SK-N-SH (cell line): ENCODE measurements at regions not wholly inside any gene's neighbourhood (a gene's known extent, or its start where the extent isn't known, plus 50 kb on each side); places are given as distances from the start of the nearest gene placed in this dataset.

ENCODE experiments used
- CTCF ChIA-PET: fragments of 300-600, 350-600 bp; formaldehyde crosslinking; extraction: SDS; loops from one replicate; lab custom pipeline; 2021; lab: Yijun Ruan, JAX
- POLR2A ChIA-PET: fragments of 350-600 bp; sonication (Branson Sonifier 250); formaldehyde crosslinking; extraction: SDS; loops from one replicate; lab custom pipeline; 2020; ENCODE audit warnings: antibody characterized with exemption, inconsistent platforms; lab: Yijun Ruan, JAX
- DNase-seq: peaks from one replicate; pipeline ENCODE4 v3.0.0; 2012
- H2AFZ ChIP-seq: fragments of 200-600 bp; sonication (generic); 2 replicates; pipeline ENCODE4 v1.8.1; 2016; ENCODE audit warnings: antibody characterized with exemption, mild to moderate bottlenecking, low read depth
- H3F3A ChIP-seq: fragments of 200-600 bp; sonication (generic); replicated peaks from 2 replicates; pipeline ENCODE3; 2016; ENCODE audit warnings: antibody characterized with exemption, mild to moderate bottlenecking; ENCODE audit not compliant: insufficient read depth
- H3K27ac ChIP-seq, 2 experiments: fragments of 200-500 bp in 1 of 2; fragments of 200-600 bp in 1 of 2; sonication (Bioruptor generic) in 1 of 2; sonication (generic), shearing (Covaris generic) in 1 of 2; 2 replicates each; pipeline versions ENCODE4 v1.5.1 to v1.6.1; 2014 to 2016; ENCODE audit warnings: low read depth in 2 of 2, inconsistent platforms in 1 of 2, low read length in 1 of 2, mild to moderate bottlenecking in 1 of 2, mixed read lengths in 1 of 2
- H3K27me3 ChIP-seq: fragments of 200-600 bp; sonication (generic), shearing (Covaris generic); 2 replicates; pipeline ENCODE4 v1.6.1; 2016; ENCODE audit warnings: mixed run types; ENCODE audit not compliant: insufficient read depth
- H3K36me3 ChIP-seq, 2 experiments: fragments of 200-500 bp in 1 of 2; fragments of 200-600 bp in 1 of 2; sonication (Bioruptor generic) in 1 of 2; sonication (generic) in 1 of 2; replicated peaks in 1 of 2; 2 replicates each; pipeline versions ENCODE3 to v1.5.1; 2014 to 2016; ENCODE audit warnings: low read length in 1 of 2, mild to moderate bottlenecking in 1 of 2; ENCODE audit not compliant: insufficient read depth in 2 of 2, control insufficient read depth in 1 of 2
- H3K4me1 ChIP-seq, 2 experiments: fragments of 200-500 bp in 1 of 2; fragments of 200-600 bp in 1 of 2; sonication (Bioruptor generic) in 1 of 2; sonication (generic), shearing (Covaris generic) in 1 of 2; 2 replicates each; pipeline versions ENCODE4 v1.5.1 to v1.6.1; 2014 to 2016; ENCODE audit warnings: low read depth in 1 of 2, low read length in 1 of 2, mixed run types in 1 of 2; ENCODE audit not compliant: insufficient read depth in 2 of 2, control insufficient read depth in 1 of 2
- H3K4me2 ChIP-seq: fragments of 200-600 bp; sonication (generic), shearing (Covaris generic); 2 replicates; pipeline ENCODE4 v1.6.1; 2017; ENCODE audit warnings: mixed run types
- H3K4me3 ChIP-seq, 2 experiments: fragments of 200-500 bp in 1 of 2; fragments of 200-600 bp in 1 of 2; sonication (Bioruptor generic) in 1 of 2; sonication (generic), shearing (Covaris generic) in 1 of 2; 2 replicates each; pipeline versions ENCODE4 v1.5.1 to v1.8.1; 2014 to 2016; ENCODE audit warnings: low read depth in 2 of 2, inconsistent platforms in 1 of 2, low read length in 1 of 2, mild to moderate bottlenecking in 1 of 2, mixed read lengths in 1 of 2, moderate library complexity in 1 of 2
- H3K79me2 ChIP-seq: fragments of 200-600 bp; sonication (generic); 2 replicates; pipeline ENCODE4 v1.8.1; 2017; ENCODE audit warnings: mild to moderate bottlenecking; ENCODE audit not compliant: insufficient read depth
- H3K9ac ChIP-seq: fragments of 200-600 bp; sonication (generic); 2 replicates; pipeline ENCODE4 v1.6.1; 2017; ENCODE audit warnings: mixed run types
- H3K9me2 ChIP-seq: fragments of 200-600 bp; sonication (generic); 2 replicates; pipeline ENCODE4 v1.6.1; 2017; ENCODE audit warnings: mixed run types
- H3K9me3 ChIP-seq: fragments of 200-600 bp; sonication (generic); 2 replicates; pipeline ENCODE4 v1.6.1; 2017; ENCODE audit warnings: mixed run types, mild to moderate bottlenecking, moderate library complexity
- H4K20me1 ChIP-seq: fragments of 200-600 bp; sonication (generic); 2 replicates; pipeline ENCODE4 v1.6.1; 2017; ENCODE audit warnings: mild to moderate bottlenecking, mixed run types; ENCODE audit not compliant: insufficient read depth
- CHD2 ChIP-seq: fragments of 150-350 bp; IDR thresholded peaks from 2 replicates; pipeline ENCODE4 v1.6.1; 2018; ENCODE audit warnings: low read length; ENCODE audit not compliant: partially characterized antibody
- CTCF ChIP-seq: fragments of 200-600 bp; sonication (generic); IDR thresholded peaks from 2 replicates; pipeline ENCODE4 v1.6.1; 2017; ENCODE audit warnings: antibody characterized with exemption, mild to moderate bottlenecking, moderate library complexity
- ELF1 ChIP-seq: IDR thresholded peaks from 2 replicates; pipeline ENCODE4 v1.4.0; 2012
- FOSL2 ChIP-seq: IDR thresholded peaks from 2 replicates; pipeline ENCODE4 v1.4.0; 2012; ENCODE audit warnings: low read depth, mild to moderate bottlenecking, moderate library complexity, borderline replicate concordance
- FOXJ3 ChIP-seq: sonication (generic); formaldehyde crosslinking; IDR thresholded peaks from 2 replicates; pipeline ENCODE4 v1.5.1; 2020; ENCODE audit warnings: mild to moderate bottlenecking, missing genetic modification reagents
- GABPA ChIP-seq: IDR thresholded peaks from 2 replicates; pipeline ENCODE4 v1.4.0; 2012; ENCODE audit warnings: low read depth, mild to moderate bottlenecking
- IRF3 ChIP-seq: fragments of 150-350 bp; IDR thresholded peaks from 2 replicates; pipeline ENCODE4 v1.6.1; 2016; ENCODE audit warnings: mild to moderate bottlenecking, low read depth, low read length
- MEF2A ChIP-seq: IDR thresholded peaks from 2 replicates; pipeline ENCODE4 v1.4.0; 2012; ENCODE audit warnings: low read depth, borderline replicate concordance
- NRF1 ChIP-seq: IDR thresholded peaks from 2 replicates; pipeline ENCODE4 v1.6.1; 2012; ENCODE audit warnings: low read depth, mild to moderate bottlenecking, low read length
- POLR2AphosphoS5 ChIP-seq: IDR thresholded peaks from 2 replicates; pipeline ENCODE4 v1.6.1; 2012; ENCODE audit warnings: low read depth, low read length
- RAD21 ChIP-seq: IDR thresholded peaks from 2 replicates; pipeline ENCODE4 v1.6.1; 2012; ENCODE audit warnings: mild to moderate bottlenecking, low read length
- RCOR1 ChIP-seq: fragments of 150-350 bp; IDR thresholded peaks from 2 replicates; pipeline ENCODE4 v1.6.1; 2017; ENCODE audit warnings: antibody characterized with exemption, low read length
- SIN3A ChIP-seq: IDR thresholded peaks from 2 replicates; pipeline ENCODE4 v1.6.1; 2012; ENCODE audit warnings: low read depth, mild to moderate bottlenecking, low read length, moderate library complexity, borderline replicate concordance
- SMC3 ChIP-seq: IDR thresholded peaks from 2 replicates; pipeline ENCODE4 v1.6.1; 2012; ENCODE audit warnings: low read depth, low read length, improper control_type of control experiment
- TAF1 ChIP-seq: IDR thresholded peaks from 2 replicates; pipeline ENCODE4 v1.6.1; 2012; ENCODE audit warnings: low read depth, mild to moderate bottlenecking, low read length, moderate library complexity, borderline replicate concordance
- WGBS: methylation state at CpG from one replicate; pipeline ENCODE4 v1.1.6; 2017; ENCODE audit warnings: low lambda C conversion rate; 5-methylcytosine and 5-hydroxymethylcytosine counted together
- TF ChIP-seq, protein P1 (sequence below): IDR thresholded peaks from 2 replicates; pipeline ENCODE4 v1.6.1; 2012; ENCODE audit warnings: mild to moderate bottlenecking, low read depth, low read length, moderate library complexity
- TF ChIP-seq, protein P2 (sequence below): fragments of 150-350 bp; IDR thresholded peaks from 2 replicates; pipeline ENCODE4 v1.6.1; 2017; ENCODE audit warnings: antibody characterized with exemption, low read length, low read depth, borderline replicate concordance

DNA sequence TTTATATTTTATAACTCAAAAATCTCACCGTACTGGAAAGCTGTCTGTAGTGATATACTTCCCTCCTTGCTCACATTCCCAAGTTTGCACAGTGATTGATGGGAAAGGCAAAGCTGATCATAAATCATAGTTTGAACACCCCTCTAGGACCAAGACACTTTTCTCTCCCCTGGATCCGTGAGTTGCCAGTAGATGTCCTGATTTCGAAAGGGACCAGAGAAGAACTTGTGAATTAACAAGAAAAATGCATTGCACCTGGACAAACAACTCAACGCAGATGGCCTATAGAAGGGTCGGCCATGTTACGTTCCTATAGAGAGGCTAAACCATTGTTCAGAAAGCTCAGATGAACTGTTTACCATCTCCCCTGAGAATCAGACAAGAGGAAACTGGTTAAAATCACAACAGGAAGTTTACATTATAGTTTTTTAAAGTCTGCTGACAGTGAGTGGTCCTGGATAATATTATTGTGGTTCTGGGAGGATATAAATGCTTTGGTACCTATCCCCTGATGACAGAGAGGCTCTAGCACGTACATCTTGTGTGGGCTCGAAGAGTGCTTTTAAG is 124.0 kb upstream of the SLC45A1 start (continued):
- no peak for TF ChIP-seq MEF2A
- no peak for TF ChIP-seq SIN3A
- TF ChIP-seq NRF1, result no peak

DNA sequence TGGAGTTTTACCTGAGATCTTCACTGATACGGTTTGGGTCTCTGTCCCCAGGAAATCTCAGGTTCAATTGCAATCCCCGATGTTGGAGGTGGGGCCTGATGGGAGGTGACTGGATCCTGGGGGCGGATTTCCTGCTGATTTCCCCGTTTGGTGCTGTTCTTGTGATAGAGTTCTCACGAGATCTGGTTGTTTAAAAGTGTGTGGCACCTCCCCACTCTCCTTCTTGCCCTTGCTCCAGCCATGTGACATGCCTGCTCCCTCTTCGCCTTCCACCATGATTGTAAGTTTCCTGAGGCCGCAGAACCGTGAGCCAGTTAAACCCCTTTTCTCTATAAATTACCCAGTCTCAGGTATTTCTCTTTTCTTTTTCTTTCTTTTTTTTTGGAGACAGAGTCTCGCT is 126.4 kb upstream of the SLC45A1 start:
- H3K4me2 ChIP-seq, result no peak overlapping the region
- H3K27ac ChIP-seq, result no peak overlapping the region
- WGBS, result 90% methylated on average over 9 of the region's 9 CpGs
- H4K20me1 ChIP-seq, result no peaks in the 10 kb centered on the region
- H3K79me2 ChIP-seq, result no peaks in the 10 kb centered on the region
- no peak for DNase-seq
- H2AFZ ChIP-seq, result no peak overlapping the region
- H3F3A ChIP-seq, result peaks cover 5% of the 10 kb centered on the region
- CTCF ChIA-PET, result no interaction called here
- H3K4me1 ChIP-seq, result peaks cover 0 to 3% of the 10 kb centered on the region in 2 experiments; a peak in 1 of 4 replicates
- no peak overlapping the region for H3K9ac ChIP-seq
- no peak overlapping the region for H3K4me3 ChIP-seq
- no peak for TF ChIP-seq MEF2A
- TF ChIP-seq ELF1, result no peak
- TF ChIP-seq, protein P1, sequence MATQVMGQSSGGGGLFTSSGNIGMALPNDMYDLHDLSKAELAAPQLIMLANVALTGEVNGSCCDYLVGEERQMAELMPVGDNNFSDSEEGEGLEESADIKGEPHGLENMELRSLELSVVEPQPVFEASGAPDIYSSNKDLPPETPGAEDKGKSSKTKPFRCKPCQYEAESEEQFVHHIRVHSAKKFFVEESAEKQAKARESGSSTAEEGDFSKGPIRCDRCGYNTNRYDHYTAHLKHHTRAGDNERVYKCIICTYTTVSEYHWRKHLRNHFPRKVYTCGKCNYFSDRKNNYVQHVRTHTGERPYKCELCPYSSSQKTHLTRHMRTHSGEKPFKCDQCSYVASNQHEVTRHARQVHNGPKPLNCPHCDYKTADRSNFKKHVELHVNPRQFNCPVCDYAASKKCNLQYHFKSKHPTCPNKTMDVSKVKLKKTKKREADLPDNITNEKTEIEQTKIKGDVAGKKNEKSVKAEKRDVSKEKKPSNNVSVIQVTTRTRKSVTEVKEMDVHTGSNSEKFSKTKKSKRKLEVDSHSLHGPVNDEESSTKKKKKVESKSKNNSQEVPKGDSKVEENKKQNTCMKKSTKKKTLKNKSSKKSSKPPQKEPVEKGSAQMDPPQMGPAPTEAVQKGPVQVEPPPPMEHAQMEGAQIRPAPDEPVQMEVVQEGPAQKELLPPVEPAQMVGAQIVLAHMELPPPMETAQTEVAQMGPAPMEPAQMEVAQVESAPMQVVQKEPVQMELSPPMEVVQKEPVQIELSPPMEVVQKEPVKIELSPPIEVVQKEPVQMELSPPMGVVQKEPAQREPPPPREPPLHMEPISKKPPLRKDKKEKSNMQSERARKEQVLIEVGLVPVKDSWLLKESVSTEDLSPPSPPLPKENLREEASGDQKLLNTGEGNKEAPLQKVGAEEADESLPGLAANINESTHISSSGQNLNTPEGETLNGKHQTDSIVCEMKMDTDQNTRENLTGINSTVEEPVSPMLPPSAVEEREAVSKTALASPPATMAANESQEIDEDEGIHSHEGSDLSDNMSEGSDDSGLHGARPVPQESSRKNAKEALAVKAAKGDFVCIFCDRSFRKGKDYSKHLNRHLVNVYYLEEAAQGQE, result no peak
- TF ChIP-seq IRF3, result no peak
- no peak for TF ChIP-seq SMC3
- no peak for TF ChIP-seq NRF1
- no peak for TF ChIP-seq FOSL2
- TF ChIP-seq CTCF, result no peak
- no peak for TF ChIP-seq FOXJ3 (CRISPR knock-in tag)
- no peak for TF ChIP-seq RAD21
- TF ChIP-seq, protein P2, sequence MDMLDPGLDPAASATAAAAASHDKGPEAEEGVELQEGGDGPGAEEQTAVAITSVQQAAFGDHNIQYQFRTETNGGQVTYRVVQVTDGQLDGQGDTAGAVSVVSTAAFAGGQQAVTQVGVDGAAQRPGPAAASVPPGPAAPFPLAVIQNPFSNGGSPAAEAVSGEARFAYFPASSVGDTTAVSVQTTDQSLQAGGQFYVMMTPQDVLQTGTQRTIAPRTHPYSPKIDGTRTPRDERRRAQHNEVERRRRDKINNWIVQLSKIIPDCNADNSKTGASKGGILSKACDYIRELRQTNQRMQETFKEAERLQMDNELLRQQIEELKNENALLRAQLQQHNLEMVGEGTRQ, result no peak
- no peak for TF ChIP-seq RCOR1
- no peak for TF ChIP-seq GABPA
- TF ChIP-seq CHD2, result no peak
- no peak for TF ChIP-seq TAF1
- no peak for TF ChIP-seq POLR2AphosphoS5
- no peaks in the 10 kb centered on the region for H3K9me3 ChIP-seq
- no peaks in the 10 kb centered on the region for H3K36me3 ChIP-seq
- no peaks in the 10 kb centered on the region for H3K27me3 ChIP-seq
- POLR2A ChIA-PET, result no interaction called here
- no peaks in the 10 kb centered on the region for H3K9me2 ChIP-seq
